Nephron (organoid): ENCODE measurements at regions not wholly inside any gene's neighbourhood (a gene's known extent, or its start where the extent isn't known, plus 50 kb on each side); places are given as distances from the start of the nearest gene placed in this dataset.
"Not testable (repeated sequence)": the region's sequence is repeated elsewhere in the genome, so short reads cannot be mapped to it uniquely, and the experiment has no call there.

Experiments
- H3K27ac Mint-ChIP-seq, 3 experiments: 2 replicates each; pipeline ENCODE4 v1.8.0; 2020; ENCODE audit warnings: mixed read lengths in 3 of 3, mild to moderate bottlenecking in 2 of 3, moderate library complexity in 1 of 3
- H3K27me3 Mint-ChIP-seq: 2 replicates; pipeline ENCODE4 v1.8.0; 2021; ENCODE audit warnings: low read depth, mild to moderate bottlenecking, moderate library complexity, mixed read lengths
- H3K36me3 Mint-ChIP-seq: 2 replicates; pipeline ENCODE4 v1.8.0; 2020; ENCODE audit warnings: low read depth, mixed read lengths
- H3K4me1 Mint-ChIP-seq: 2 replicates; pipeline ENCODE4 v1.8.0; 2020; ENCODE audit warnings: mixed read lengths
- H3K4me3 Mint-ChIP-seq, 3 experiments: 2 replicates each; pipeline ENCODE4 v1.8.0; 2020; ENCODE audit warnings: mild to moderate bottlenecking in 3 of 3, mixed read lengths in 3 of 3, moderate library complexity in 2 of 3
- H3K9me3 Mint-ChIP-seq: 2 replicates; pipeline ENCODE4 v1.8.0; 2020; ENCODE audit warnings: mixed read lengths
- TF ChIP-seq, protein P1 (sequence below), 3 experiments: fragments of 200-600 bp; sonication (generic); IDR thresholded peaks; one replicate each; pipeline ENCODE4 v1.5.0; 2021; ENCODE audit warnings: antibody characterized with exemption in 3 of 3; ENCODE audit not compliant: unreplicated experiment in 3 of 3

DNA sequence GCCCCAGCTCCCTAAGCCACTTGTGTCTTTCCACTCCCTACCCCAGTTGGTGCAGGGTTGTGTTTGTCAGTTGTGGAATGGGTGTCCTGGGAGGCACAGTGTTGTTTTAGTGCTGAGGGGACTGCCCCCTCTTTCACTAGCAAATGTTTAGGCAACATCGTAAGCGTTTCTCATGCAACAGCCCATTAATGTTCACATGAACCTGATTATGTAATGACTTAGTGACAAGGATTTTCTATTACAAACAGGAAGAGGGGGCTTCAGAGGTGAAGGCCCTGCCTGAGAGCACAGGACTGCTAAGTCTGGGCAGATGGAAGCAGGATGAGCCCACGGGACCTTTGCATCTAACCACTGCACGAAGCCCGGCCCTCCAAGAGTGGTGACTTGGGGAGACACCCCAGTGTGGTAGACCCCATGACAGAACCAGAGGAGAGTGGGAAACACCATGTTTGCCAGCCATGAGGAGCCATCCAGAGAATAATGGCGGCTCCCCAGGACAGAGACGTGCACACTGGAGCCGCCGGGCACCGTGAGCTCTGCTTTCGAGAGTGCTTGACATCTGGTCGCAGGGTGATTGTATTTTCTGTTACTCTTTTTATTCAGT, 339.7 kb downstream of the THBS2 start:
- Mint-ChIP-seq H3K4me1 (peaks cover 33% of the 10 kb centered on the region), H3K36me3 (peaks cover 3% of the 10 kb centered on the region), H3K27ac (peak overlapping the region in 1 of 3 experiments; percentile 52), H3K27me3 (peaks cover 8% of the 10 kb centered on the region), H3K9me3 (peaks cover 8% of the 10 kb centered on the region), H3K4me3 (no peak overlapping the region)
- TF ChIP-seq, protein P1, sequence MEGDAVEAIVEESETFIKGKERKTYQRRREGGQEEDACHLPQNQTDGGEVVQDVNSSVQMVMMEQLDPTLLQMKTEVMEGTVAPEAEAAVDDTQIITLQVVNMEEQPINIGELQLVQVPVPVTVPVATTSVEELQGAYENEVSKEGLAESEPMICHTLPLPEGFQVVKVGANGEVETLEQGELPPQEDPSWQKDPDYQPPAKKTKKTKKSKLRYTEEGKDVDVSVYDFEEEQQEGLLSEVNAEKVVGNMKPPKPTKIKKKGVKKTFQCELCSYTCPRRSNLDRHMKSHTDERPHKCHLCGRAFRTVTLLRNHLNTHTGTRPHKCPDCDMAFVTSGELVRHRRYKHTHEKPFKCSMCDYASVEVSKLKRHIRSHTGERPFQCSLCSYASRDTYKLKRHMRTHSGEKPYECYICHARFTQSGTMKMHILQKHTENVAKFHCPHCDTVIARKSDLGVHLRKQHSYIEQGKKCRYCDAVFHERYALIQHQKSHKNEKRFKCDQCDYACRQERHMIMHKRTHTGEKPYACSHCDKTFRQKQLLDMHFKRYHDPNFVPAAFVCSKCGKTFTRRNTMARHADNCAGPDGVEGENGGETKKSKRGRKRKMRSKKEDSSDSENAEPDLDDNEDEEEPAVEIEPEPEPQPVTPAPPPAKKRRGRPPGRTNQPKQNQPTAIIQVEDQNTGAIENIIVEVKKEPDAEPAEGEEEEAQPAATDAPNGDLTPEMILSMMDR (IDR thresholded peaks at IDR 0.05; ENCODE audit: unreplicated experiment in 3 of 3): no peak

DNA sequence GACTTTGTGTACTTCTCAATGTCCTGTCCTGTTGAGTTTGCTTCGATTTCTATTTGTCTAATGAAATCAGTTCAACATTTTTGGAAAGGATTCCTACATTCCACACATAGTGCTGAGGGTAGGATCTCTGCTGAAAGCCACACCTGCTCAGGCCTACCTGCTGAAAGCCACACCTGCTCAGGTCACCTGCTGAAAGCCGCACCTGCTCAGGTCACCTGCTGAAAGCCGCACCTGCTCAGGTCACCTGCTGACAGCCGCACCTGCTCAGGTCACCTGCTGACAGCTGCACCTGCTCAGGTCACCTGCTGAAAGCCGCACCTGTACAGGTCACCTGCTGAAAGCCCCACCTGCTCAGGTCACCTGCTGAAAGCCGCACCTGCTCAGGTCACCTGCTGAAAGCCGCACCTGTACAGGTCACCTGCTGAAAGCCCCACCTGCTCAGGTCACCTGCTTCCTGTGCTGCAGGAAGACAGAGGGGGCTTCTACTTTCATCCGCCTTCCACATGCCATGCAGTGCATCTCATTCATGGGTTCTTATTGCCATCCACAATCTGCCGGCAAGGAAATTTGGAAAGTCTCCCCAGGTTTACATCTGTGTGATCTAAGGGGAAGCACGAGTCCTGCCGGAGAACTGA, 340.3 kb downstream of the THBS2 start:
- Mint-ChIP-seq H3K4me1 (peaks cover 33% of the 10 kb centered on the region), H3K27ac (peak overlapping the region in 1 of 3 experiments; percentile 52)
- not testable (repeated sequence) for H3K36me3 Mint-ChIP-seq, H3K4me3 Mint-ChIP-seq, H3K27me3 Mint-ChIP-seq, H3K9me3 Mint-ChIP-seq

DNA sequence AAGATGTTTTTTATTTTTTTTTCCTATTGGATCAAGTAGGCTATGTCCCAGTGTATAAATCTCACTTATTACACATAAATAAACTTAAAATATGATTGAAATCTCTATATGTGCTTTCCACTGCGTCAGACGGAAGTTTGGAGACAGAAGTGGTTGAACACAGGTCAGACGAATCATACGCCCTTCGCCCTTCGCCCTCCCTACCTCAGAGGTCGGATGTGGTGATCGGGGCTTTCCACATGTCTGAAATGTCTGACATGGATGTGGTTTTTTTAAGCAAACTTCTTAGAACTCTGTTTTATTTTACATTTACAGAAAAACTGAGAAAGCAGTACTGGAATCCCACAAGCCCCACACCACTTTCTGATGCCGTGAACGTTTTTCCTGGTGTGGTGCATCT, 344.4 kb downstream of the THBS2 start:
- no peak overlapping the region for H3K4me3 Mint-ChIP-seq

DNA sequence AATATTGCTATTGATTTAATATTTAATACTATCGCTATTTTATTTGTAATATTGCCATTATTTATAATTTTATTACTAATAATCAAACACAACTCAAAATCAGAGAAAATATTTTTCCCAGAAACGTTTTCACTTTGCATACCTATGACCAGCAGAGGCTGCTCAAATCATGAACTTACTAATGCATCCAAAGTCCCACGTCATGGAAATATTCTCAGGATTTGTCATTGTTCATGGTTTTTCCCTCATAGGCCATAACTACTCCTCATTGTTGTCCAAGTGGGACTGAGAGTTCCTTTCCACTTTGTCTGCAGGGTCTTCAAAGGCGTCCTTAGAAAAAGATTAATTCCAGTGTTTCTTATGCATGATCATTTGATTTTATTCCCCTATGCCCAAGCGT, 344.8 kb downstream of the THBS2 start:
- H3K36me3 Mint-ChIP-seq: peaks cover 3% of the 10 kb centered on the region
- TF ChIP-seq, protein P1 (IDR thresholded peaks at IDR 0.05; ENCODE audit: unreplicated experiment in 3 of 3): peak; percentile 12 to 19 (median 13)
- H3K27me3 Mint-ChIP-seq: peaks cover 7% of the 10 kb centered on the region
- H3K4me3 Mint-ChIP-seq: no peak overlapping the region
- peaks cover 1% of the 10 kb centered on the region for H3K4me1 Mint-ChIP-seq
- H3K9me3 Mint-ChIP-seq: peaks cover 19% of the 10 kb centered on the region
- peak overlapping the region in 2 of 3 experiments; percentile 47 to 53 for H3K27ac Mint-ChIP-seq

More for the DNA sequence above, 344.4 kb downstream of the THBS2 start:
- TF ChIP-seq, protein P1 (IDR thresholded peaks at IDR 0.05; ENCODE audit: unreplicated experiment in 3 of 3): no peak
- peak overlapping the region in 2 of 3 experiments; percentile 47 to 53 for H3K27ac Mint-ChIP-seq
- peaks cover 3% of the 10 kb centered on the region for H3K36me3 Mint-ChIP-seq
- H3K9me3 Mint-ChIP-seq: peaks cover 19% of the 10 kb centered on the region
- H3K27me3 Mint-ChIP-seq: peaks cover 7% of the 10 kb centered on the region
- peaks cover 5% of the 10 kb centered on the region for H3K4me1 Mint-ChIP-seq

DNA sequence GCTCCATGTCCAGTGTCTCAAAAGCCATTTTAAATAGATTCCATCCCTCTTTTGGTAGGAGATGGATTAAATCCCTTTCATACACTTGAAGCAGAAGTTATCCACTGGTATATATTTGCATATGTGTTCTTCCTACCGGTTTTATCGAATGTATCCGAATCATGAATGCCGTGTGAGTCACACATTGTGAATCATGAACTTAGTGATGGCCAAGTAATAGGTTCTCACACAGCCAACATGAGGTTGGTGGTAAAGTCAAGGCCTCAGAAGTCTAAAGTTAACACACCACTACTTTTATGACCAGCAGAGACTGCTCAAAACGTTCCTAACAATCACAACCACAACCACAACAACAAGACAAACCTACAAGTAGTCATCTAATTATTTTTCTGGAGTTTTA, 345.5 kb downstream of the THBS2 start:
- Mint-ChIP-seq H3K36me3 (peaks cover 3% of the 10 kb centered on the region), H3K4me3 (no peak overlapping the region), H3K9me3 (peaks cover 19% of the 10 kb centered on the region), H3K27me3 (peaks cover 7% of the 10 kb centered on the region), H3K4me1 (no peaks in the 10 kb centered on the region), H3K27ac (no peak overlapping the region)
- TF ChIP-seq, protein P1 (IDR thresholded peaks at IDR 0.05; ENCODE audit: unreplicated experiment in 3 of 3): no peak

DNA sequence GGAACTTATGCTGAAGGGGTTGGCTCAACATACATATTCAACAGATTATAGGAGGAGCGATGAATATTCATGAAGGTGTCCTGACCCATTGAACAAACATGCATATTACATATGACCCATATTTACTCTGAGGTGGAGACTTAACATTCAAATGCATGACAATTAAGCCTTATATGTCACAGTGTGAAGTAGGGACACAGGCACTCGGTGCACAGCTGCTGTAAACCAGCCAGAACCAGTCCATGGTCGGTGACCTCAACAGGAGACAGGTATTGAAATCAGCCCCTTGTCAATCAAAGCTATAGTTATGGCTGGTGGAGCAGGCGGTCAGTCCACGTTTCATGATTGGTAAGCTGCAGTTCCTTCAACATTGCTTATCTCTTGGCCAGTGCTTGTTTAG, 347.3 kb downstream of the THBS2 start:
- Mint-ChIP-seq H3K27me3 (peaks cover 9% of the 10 kb centered on the region), H3K27ac (no peak overlapping the region), H3K4me3 (no peak overlapping the region), H3K9me3 (peaks cover 14% of the 10 kb centered on the region), H3K4me1 (no peaks in the 10 kb centered on the region), H3K36me3 (peaks cover 3% of the 10 kb centered on the region)
- TF ChIP-seq, protein P1 (IDR thresholded peaks at IDR 0.05; ENCODE audit: unreplicated experiment in 3 of 3): no peak
